GF-D8 (cell line): ENCODE measurements at regions not wholly inside any gene's neighbourhood (a gene's known extent, or its start where the extent isn't known, plus 50 kb on each side); places are given as distances from the start of the nearest gene placed in this dataset.
"Not testable (repeated sequence)": the region's sequence is repeated elsewhere in the genome, so short reads cannot be mapped to it uniquely, and the experiment has no call there.

Source experiments
- DNase-seq: peaks from one replicate; lab custom pipeline; 2025; lab: John Stamatoyannopoulos, UW

GRCh38 chr4:64821219-64821976 is 412.1 kb upstream of the TECRL start:
- DNase-seq, result no peak

GRCh38 chr4:64814616-64815015 is 405.4 kb upstream of the TECRL start:
- no peak for DNase-seq

- DNase-seq, result no peak
These were observed 398.6 kb upstream of the TECRL start for GRCh38 chr4:64807821-64808220.

GRCh38 chr4:64799751-64800150 is 390.5 kb upstream of the TECRL start:
- no peak for DNase-seq

- DNase-seq, result not testable (repeated sequence)
These were observed 389.6 kb upstream of the TECRL start for GRCh38 chr4:64798828-64799227.

- DNase-seq, result no peak
These were observed 387.3 kb upstream of the TECRL start for GRCh38 chr4:64796581-64796980.

- DNase-seq, result no peak
These were observed 374.9 kb upstream of the TECRL start for GRCh38 chr4:64784125-64784524.

GRCh38 chr4:64781737-64782326 is 372.6 kb upstream of the TECRL start:
- DNase-seq, result no peak

- DNase-seq, result no peak
These were observed 371.4 kb upstream of the TECRL start for GRCh38 chr4:64780664-64781063.

GRCh38 chr4:64777286-64777685 is 368.0 kb upstream of the TECRL start:
- no peak for DNase-seq

- DNase-seq, result no peak
These were observed 367.6 kb upstream of the TECRL start for GRCh38 chr4:64776820-64777219.

- DNase-seq, result no peak
These were observed 365.4 kb upstream of the TECRL start for GRCh38 chr4:64774626-64775025.

GRCh38 chr4:64771149-64771548 is 361.9 kb upstream of the TECRL start:
- DNase-seq, result no peak

- DNase-seq, result no peak
These were observed 358.3 kb upstream of the TECRL start for GRCh38 chr4:64767547-64767946.

GRCh38 chr4:64766565-64766964 is 357.3 kb upstream of the TECRL start:
- DNase-seq, result no peak

- no peak for DNase-seq
These were observed 346.8 kb upstream of the TECRL start for GRCh38 chr4:64756016-64756415.

GRCh38 chr4:64747919-64748715 is 338.9 kb upstream of the TECRL start:
- no peak for DNase-seq

- no peak for DNase-seq
These were observed 329.0 kb upstream of the TECRL start for GRCh38 chr4:64738240-64738639.

GRCh38 chr4:64737854-64738138 is 328.5 kb upstream of the TECRL start:
- DNase-seq, result not testable (repeated sequence)

GRCh38 chr4:64737026-64737853 is 328.0 kb upstream of the TECRL start:
- DNase-seq, result no peak

GRCh38 chr4:64729561-64729960 is 320.3 kb upstream of the TECRL start:
- DNase-seq, result no peak

- no peak for DNase-seq
These were observed 318.7 kb upstream of the TECRL start for GRCh38 chr4:64727960-64728359.
